ENCODE measurements at regions not wholly inside any gene's neighbourhood (a gene's known extent, or its start where the extent isn't known, plus 50 kb on each side); places are given as distances from the start of the nearest gene placed in this dataset.

DNA sequence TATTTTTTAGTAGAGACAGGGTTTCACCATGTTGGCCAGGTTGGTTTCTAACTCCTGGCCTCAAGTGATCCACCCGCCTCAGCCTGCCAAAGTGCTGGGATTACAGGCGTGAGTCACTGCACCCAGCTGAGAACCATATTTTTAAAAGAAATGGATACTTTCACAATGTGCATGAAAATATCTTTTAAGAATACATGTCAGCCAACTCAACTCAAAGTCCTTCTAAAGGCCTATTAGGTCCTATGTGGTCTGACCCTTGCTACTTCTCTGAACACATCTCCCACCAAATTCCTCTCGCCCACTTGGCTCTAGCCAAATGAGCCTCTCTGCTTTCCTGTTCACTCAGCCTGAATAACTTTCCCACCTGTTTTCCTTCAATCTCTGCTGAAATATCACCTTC lies 119.6 kb downstream of the MTX2 start:
- DNase-seq (ENCODE audit: low spot score), result no peak
- intact Hi-C loops (cut with DNase I), result no loop called here

DNA sequence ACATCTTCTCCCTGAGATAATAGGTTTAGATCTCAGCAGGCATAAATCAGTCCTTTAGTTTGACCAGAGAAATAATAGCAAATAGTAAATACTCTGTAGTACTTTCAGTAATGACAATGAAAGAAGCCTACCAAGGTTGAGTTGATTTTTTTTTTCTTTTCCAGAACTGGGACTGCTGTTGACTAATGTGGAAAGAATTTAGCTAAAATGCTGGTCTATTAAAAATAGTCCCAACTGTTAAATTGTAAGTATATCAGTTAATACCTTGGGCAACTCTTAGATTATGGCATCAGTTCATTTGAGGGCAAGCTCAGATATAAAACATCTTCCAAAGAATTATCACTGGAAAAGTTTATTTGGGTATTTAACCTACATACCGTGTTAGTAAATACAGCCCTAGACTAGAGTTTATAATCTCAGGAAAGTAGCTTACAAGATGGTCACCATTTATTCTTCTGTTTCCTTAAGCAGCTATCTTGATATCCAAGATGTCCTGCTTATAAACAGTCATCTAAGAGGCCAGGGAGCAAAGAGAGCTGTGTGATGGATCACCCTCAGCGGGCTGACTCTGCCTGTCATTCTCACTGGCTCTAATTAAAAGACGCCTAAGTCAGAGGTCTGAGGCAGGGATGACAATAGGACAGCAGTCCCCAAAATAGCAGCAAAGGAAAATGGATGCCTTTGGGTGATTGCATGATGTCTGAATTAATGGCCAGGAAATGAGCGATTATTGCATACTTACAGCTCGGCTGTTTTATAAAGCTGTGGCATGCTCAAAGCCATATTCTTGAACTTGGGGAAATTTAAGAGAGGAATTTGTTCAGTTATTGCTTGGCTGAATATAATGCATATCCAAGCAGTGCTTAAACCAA lies 121.3 kb downstream of the MTX2 start:
- intact Hi-C loops (cut with DNase I), result no loop called here
- no peak for DNase-seq (ENCODE audit: low spot score)

DNA sequence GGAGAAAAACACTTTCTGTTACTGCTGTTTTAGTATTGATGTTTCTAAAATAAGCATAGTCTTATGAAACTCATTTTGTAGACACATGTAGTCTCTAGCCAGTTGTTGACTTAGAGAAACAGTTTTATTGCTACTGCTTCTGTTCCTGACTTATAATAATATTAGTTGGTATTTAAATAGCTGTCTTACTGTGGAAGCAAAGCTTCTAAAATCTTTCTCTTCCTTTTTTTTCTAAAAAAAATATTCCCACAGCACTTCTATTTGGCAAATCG lies 121.8 kb downstream of the MTX2 start:
- intact Hi-C loops (cut with DNase I), result no loop called here
- DNase-seq (ENCODE audit: low spot score), result no peak

DNA sequence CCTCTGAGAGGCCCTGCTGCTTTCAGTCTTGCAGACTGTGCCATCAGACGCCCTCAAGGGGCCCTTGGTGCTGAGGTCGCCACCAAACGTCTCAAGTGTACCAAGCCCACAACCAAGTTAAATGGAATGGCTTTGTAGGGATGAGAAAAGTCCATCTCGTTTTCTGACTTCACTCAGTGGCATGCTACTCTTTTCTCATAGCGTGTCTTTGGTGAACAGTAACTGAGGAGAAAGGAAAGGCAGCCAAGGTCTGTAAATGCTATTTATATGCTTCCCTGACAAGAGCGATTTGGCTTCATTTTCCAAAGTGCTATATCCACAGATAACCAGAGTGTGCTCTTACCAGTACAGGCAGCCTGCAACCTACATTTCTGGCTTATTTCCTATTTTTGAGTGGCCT lies 123.0 kb downstream of the MTX2 start:
- intact Hi-C loops (cut with DNase I), result no loop called here
- DNase-seq (ENCODE audit: low spot score), result no peak

DNA sequence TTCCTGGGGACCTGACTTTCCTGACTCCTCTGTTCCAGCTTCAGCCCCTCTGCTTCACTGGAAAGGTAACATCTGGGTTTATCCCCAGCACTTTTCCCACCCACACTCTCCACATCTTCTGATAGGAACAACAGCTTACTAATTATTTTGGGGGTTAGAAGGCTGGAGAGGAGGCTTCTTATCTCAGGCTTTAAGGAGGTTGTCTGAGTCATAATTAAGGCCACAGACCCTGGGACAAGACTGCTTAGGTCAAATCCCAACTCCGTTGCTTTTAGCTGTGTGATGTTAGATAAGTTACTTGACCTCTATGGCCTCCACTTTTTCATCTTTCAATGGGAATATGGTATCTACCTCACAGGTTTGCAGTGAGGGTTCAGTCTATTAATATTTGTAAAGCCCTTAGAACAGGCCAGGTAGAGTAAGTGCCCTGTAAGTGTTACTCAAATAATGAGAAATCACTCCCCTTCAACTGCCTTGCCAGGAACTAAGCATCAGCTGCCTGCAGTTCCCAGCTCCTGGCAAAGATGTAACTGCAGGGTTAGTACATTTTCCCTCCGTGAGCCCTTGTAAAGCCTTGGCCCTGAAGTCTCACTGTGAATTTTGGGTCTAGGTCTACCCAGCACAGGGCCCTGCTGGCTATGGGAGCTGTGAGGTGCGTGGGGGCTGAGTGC lies 123.6 kb downstream of the MTX2 start:
- intact Hi-C loops (cut with DNase I), result no loop called here
- DNase-seq (ENCODE audit: low spot score), result no peak

GRCh38 chr2:176395273-176395854 lies 126.1 kb downstream of the MTX2 start:
- DNase-seq (ENCODE audit: low spot score), result no peak
- intact Hi-C loops (cut with DNase I), result no loop called here

DNA sequence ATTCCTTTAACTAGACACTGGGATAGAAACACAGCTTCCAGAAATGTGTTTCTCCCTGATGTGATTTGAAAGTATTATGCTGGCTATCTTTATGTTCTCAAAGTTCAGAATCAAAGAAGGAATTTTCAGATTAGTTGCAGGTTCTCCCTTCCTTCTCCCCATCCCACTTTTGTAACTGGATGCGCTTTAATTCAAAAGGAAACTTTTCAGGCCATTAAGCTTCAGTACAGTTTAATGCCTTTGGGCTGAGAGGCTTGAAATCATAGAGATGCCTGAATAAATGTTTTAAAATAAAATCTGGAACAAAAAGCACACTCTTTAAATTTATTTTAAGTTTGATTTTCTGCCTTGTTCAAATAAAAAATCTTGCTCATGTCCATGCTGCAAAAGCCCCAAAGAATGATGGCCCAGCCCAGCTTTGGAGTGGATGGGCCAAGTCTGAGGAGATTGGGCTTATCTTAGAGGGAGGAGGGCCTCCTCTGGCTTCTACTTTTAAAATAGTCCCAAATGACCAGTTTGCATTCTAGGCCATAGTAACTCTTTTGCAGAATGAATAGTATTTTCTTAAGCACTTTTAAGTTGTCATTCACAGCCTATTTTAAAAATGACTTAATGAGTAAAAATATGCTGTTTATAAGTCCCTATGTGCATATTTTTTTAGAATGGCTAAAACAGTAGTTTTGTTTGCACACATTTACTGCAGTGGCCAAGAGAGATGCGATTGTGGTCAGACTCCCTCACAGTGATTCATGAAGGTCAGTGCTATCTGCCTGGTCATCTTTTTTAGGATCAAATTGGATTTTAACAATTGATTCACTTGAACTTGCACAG lies 129.2 kb downstream of the MTX2 start:
- intact Hi-C loops (cut with DNase I), result no loop called here
- no peak for DNase-seq (ENCODE audit: low spot score)

GRCh38 chr2:176399074-176399598 lies 129.9 kb downstream of the MTX2 start:
- intact Hi-C loops (cut with DNase I), result no loop called here

DNA sequence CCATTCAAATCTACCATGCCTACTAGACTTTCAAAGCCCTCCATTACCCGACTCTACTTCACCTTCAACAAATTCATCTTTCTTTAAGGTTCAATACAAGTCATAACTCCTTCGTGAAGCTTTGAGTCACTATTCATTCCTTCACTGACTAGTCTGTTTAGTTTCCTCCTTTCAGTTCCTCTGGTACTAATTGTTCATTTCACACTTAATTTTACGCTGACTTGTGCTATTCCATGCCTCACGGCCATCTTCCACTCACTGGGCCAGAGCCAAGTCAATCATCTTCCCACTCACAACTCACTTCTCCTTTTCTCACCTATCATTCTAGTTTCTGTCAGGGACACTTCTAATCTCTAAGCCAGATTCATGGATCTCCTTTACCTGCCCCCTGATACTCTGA lies 136.2 kb downstream of the MTX2 start:
- no peak for DNase-seq (ENCODE audit: low spot score)
- intact Hi-C loops (cut with DNase I), result no loop called here

More at GRCh38 chr2:176399074-176399598, 129.9 kb downstream of the MTX2 start:
- no peak for DNase-seq (ENCODE audit: low spot score)

DNA sequence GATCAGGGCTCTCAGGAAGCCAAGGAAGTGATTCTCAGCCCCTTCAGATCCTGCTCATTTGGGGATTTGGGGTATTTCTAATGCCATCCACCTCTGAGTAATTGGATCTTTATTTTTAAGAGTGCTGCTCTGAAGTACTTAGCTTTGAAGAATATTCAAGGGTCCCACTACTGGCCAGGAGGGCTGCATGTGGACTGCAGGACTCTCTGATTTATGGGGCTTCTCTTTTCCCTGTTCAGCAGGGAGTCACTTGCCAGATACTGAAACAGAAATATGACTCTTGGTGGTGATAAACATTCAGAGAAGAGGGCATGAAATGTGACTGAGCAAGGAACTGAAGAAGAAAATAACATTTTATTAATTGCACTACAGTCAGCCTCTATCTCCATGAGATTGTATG lies 138.5 kb downstream of the MTX2 start:
- DNase-seq (ENCODE audit: low spot score), result no peak
- intact Hi-C loops (cut with DNase I), result no loop called here

- DNase-seq (ENCODE audit: low spot score), result no peak
- intact Hi-C loops (cut with DNase I), result no loop called here
Observed at GRCh38 chr2:176409671-176410070, 140.4 kb downstream of the MTX2 start.

GRCh38 chr2:176412136-176412535 lies 142.9 kb downstream of the MTX2 start:
- DNase-seq (ENCODE audit: low spot score), result no peak
- intact Hi-C loops (cut with DNase I), result no loop called here

DNA sequence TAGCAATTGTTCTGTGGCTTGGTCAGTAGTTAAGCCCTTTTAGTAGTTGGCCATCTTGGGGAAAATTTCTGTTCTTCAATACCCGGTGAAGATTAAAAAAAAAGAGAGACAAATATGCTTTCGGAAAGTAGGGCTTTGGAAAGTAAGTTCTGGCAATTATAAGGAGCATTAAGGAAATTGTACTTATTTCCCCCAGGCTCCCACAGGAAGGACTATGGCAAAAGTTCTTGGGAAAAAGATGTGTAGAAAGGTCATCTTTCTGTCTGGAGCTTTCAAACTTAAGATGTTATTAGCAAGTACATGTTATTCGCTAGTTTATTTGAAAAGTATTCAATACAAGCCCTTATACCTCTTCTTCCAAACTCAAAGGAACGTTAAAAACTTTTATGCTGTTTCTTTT lies 144.5 kb downstream of the MTX2 start:
- no peak for DNase-seq (ENCODE audit: low spot score)
- intact Hi-C loops (cut with DNase I), result no loop called here

DNA sequence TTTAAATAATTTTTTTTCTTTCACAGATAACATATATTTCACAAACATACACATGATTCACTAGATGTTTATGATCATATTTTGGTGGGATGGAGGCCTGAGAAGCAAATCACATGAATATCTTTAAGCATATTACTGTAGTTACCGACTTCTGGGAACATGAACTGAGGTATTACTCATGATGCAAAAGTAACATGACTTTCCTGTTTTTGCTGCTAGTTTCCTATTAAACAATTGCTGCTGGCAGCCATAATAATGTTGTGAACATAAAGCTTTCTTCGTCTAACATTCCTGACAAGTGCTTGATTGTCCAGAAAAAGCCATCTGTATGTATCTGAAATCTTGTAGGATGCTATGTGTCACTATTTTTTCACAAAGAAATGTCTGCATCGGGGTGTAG lies 145.4 kb downstream of the MTX2 start:
- intact Hi-C loops (cut with DNase I), result no loop called here
- DNase-seq (ENCODE audit: low spot score), result no peak

DNA sequence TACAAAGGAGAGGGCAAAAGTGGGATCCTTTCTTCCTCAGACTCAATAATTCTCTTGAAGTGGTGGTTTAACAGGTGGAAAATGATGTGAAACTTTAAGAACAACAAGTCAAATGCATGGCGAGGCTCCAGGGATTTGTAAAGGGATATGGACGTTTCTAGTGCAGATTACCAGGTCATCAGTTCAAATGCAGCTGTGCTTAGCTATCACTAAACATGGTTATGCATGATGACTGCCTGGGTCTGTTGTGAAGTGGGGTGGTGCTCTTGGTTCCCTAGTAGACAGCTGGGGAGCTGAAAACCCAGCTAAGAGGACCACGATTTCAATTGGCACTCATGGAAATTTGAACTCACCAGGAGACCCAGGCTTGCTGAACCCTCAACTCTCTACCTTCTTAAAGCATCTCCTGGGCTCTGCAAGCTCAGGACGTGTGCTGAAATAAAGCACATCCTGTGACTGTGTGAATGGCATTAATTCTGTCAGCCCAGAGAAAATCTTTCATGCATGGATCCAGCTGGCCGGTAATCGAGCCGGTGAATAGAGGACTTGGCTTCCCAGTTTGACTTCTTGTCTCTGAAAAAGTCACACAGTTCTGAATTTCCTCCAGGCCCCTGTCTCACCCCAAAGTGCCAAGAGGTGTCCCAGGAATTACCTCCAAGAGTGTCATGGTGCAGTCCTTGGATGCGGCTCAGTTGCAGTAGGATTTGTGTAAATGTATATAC lies 146.1 kb downstream of the MTX2 start:
- intact Hi-C loops (cut with DNase I), result no loop called here
- no peak for DNase-seq (ENCODE audit: low spot score)

DNA sequence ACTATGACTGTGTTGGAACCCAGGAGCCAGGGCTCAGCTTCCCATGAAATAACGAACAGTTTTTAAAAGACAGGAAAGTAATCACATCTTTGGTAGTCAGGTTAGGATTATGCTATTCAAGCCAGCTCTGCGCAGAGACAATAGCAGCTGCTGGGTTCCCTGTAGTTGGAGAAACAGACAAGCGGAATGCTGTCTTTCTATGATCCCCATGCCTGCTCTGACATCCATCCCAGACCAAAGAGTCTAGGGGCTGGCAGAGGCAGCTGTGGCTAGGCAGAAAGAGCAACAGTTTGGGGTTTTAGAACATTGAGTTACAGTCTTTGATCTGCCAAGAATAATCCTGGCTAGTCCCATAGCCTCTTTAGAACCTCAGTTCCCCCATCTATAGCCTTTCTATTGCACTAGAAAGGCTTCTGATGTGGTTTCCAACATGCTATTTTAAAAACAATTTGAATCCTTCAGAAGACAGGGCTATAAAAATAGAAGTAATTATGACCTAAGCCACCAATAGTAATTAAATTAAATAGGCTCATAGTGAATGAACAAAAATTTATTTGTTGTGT lies 146.8 kb downstream of the MTX2 start:
- DNase-seq (ENCODE audit: low spot score), result no peak
- intact Hi-C loops (cut with DNase I), result no loop called here

- intact Hi-C loops (cut with DNase I), result no loop called here
- DNase-seq (ENCODE audit: low spot score), result no peak
Observed at GRCh38 chr2:176418768-176419167, 149.5 kb downstream of the MTX2 start.

DNA sequence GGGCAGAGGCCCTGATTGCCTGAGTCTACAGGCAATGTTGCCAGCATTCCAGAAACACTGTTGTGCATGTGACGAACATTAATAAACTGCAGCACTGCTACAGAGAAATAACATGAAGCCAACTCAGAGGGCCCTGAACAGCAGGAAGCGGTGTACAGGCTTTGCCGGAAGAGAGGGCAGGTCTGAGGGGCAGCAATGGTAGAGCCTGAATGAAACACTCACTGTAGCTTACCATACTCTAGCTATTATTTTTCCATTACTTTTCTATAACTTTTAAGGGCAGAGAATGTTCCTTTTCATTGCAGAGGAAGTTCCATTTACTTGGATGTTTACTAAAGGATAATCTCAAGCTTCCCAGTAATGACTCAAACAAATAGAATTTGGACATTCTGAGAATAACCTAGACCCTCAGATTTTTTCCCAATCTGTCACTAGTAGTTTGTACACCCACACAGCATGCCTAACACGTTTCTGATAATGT lies 150.4 kb downstream of the MTX2 start:
- DNase-seq (ENCODE audit: low spot score), result no peak
- intact Hi-C loops (cut with DNase I), result no loop called here

All from cardiac septum (tissue), 1 donor.